ENCODE measurements at regions not wholly inside any gene's neighbourhood (a gene's known extent, or its start where the extent isn't known, plus 50 kb on each side); places are given as distances from the start of the nearest gene placed in this dataset.

DNA sequence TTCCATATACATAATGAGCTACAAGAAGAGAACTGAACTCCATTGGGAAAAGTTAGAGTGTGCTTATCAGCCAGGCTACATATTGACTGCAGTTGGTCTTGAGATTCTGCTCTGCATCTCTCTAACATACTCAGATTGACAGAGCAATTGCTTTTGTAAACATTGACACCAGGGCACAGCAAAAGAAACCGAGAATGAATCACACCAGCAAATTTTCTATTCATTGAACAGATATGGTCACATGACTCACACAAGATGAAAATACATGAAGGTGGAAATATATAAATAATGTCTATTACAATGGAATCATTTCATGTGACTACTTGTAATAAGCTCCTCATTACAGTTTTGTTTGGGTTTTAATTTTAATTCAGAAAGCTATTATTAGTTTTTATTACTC lies 691.9 kb upstream of the TMEFF2 start:
- BruUV-seq (replicated peaks), result no TSS peak
- intact Hi-C loops (cut with micrococcal nuclease; ENCODE audit: unreplicated experiment) (no loop called here), in situ Hi-C loops (cut with HindIII; ENCODE audit: extremely low pct_ligation_motif_present, low pct_unique_long_range_greater_than_20kb) (no loop called here)
- no peak overlapping the region for H3K9ac ChIP-seq (ENCODE audit: insufficient read depth, low read depth, low read length)
- H3K27ac ChIP-seq (ENCODE audit: extremely low read length, insufficient read depth, low read length), result no peak overlapping the region
- no peaks in the 10 kb centered on the region for H3K9me3 ChIP-seq (ENCODE audit: low read length)
- FAIRE-seq, result no peak
- ChIA-PET POLR2A (no interaction called here), CTCF (ENCODE audit: low intra/inter-chr PET ratio, low total read pairs) (no interaction called here)
- H3K4me1 ChIP-seq (ENCODE audit: insufficient read depth, low read length), result no peaks in the 10 kb centered on the region
- H2AFZ ChIP-seq (ENCODE audit: low read length), result no peak overlapping the region
- WGBS (ENCODE audit: low lambda C conversion rate), result 0% methylated on average over 1 of the region's 1 CpG
- no peak for ATAC-seq
- no peaks in the 10 kb centered on the region for H4K20me1 ChIP-seq (ENCODE audit: insufficient read depth, low read length)
- no peak overlapping the region for H3K4me2 ChIP-seq (ENCODE audit: low read depth, low read length)
- no peaks in the 10 kb centered on the region for H3K36me3 ChIP-seq (replicated peaks in 1 of 2; ENCODE audit: control insufficient read depth in 1 of 2, insufficient read depth in 2 of 2, low read length in 2 of 2)
- no peak for DNase-seq (ENCODE audit: low spot score)
- H3K79me2 ChIP-seq (ENCODE audit: insufficient read depth, low read length), result no peaks in the 10 kb centered on the region
- H3K27me3 ChIP-seq (ENCODE audit: control insufficient read depth in 1 of 2, insufficient read depth in 2 of 2, low read length in 2 of 2), result no peaks in the 10 kb centered on the region
- no peak overlapping the region for H3K4me3 ChIP-seq (replicated peaks in 1 of 3; ENCODE audit: insufficient read depth in 1 of 3, low read depth in 2 of 3, low read length in 3 of 3)
- TF ChIP-seq KDM1A (CRISPR knock-in tag; IDR thresholded peaks at IDR 0.05) (no peak), FOXP1 (IDR thresholded peaks at IDR 0.05) (no peak), FOXP1 (CRISPR knock-in tag; IDR thresholded peaks at IDR 0.05) (no peak), ZC3H4 (CRISPR knock-in tag; IDR thresholded peaks at IDR 0.05; ENCODE audit: borderline replicate concordance) (no peak), ZNF773 (CRISPR knock-in tag; IDR thresholded peaks at IDR 0.05; ENCODE audit: borderline replicate concordance) (no peak), ZNF138 (CRISPR knock-in tag; IDR thresholded peaks at IDR 0.05; ENCODE audit: low read depth) (no peak), PRMT3 (CRISPR knock-in tag; IDR thresholded peaks at IDR 0.05; ENCODE audit: borderline replicate concordance, low read depth) (no peak), ZNF337 (CRISPR knock-in tag; IDR thresholded peaks at IDR 0.05; ENCODE audit: borderline replicate concordance, low read depth) (no peak), KLF6 (CRISPR knock-in tag; IDR thresholded peaks at IDR 0.05) (no peak), SMYD3 (CRISPR knock-in tag; IDR thresholded peaks at IDR 0.05) (no peak), HOXA9 (CRISPR knock-in tag; IDR thresholded peaks at IDR 0.05; ENCODE audit: borderline replicate concordance) (no peak), ZNF674 (CRISPR knock-in tag; IDR thresholded peaks at IDR 0.05; ENCODE audit: low read depth) (no peak), MEIS1 (CRISPR knock-in tag; IDR thresholded peaks at IDR 0.05; ENCODE audit: borderline replicate concordance) (no peak)
- TF ChIP-seq, protein P1, sequence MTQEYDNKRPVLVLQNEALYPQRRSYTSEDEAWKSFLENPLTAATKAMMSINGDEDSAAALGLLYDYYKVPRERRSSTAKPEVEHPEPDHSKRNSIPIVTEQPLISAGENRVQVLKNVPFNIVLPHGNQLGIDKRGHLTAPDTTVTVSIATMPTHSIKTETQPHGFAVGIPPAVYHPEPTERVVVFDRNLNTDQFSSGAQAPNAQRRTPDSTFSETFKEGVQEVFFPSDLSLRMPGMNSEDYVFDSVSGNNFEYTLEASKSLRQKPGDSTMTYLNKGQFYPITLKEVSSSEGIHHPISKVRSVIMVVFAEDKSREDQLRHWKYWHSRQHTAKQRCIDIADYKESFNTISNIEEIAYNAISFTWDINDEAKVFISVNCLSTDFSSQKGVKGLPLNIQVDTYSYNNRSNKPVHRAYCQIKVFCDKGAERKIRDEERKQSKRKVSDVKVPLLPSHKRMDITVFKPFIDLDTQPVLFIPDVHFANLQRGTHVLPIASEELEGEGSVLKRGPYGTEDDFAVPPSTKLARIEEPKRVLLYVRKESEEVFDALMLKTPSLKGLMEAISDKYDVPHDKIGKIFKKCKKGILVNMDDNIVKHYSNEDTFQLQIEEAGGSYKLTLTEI (CRISPR knock-in tag; conservative IDR thresholded peaks at IDR 0.05), result no peak
- TF ChIP-seq, protein P2, sequence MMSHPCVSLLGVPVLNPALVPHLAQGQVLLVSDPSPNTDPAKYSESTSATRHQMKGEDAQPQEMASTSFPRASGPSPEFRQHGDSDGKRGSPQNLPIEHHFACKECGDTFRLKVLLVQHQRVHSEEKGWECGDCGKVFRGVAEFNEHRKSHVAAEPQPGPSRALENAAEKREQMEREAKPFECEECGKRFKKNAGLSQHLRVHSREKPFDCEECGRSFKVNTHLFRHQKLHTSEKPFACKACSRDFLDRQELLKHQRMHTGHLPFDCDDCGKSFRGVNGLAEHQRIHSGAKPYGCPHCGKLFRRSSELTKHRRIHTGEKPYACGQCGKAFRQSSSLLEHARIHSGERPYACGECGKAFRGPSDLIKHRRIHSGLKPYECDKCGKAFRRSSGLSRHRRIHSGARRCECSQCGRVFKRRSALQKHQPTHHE (CRISPR knock-in tag; IDR thresholded peaks at IDR 0.05; ENCODE audit: borderline replicate concordance), result no peak
- TF ChIP-seq, protein P3, sequence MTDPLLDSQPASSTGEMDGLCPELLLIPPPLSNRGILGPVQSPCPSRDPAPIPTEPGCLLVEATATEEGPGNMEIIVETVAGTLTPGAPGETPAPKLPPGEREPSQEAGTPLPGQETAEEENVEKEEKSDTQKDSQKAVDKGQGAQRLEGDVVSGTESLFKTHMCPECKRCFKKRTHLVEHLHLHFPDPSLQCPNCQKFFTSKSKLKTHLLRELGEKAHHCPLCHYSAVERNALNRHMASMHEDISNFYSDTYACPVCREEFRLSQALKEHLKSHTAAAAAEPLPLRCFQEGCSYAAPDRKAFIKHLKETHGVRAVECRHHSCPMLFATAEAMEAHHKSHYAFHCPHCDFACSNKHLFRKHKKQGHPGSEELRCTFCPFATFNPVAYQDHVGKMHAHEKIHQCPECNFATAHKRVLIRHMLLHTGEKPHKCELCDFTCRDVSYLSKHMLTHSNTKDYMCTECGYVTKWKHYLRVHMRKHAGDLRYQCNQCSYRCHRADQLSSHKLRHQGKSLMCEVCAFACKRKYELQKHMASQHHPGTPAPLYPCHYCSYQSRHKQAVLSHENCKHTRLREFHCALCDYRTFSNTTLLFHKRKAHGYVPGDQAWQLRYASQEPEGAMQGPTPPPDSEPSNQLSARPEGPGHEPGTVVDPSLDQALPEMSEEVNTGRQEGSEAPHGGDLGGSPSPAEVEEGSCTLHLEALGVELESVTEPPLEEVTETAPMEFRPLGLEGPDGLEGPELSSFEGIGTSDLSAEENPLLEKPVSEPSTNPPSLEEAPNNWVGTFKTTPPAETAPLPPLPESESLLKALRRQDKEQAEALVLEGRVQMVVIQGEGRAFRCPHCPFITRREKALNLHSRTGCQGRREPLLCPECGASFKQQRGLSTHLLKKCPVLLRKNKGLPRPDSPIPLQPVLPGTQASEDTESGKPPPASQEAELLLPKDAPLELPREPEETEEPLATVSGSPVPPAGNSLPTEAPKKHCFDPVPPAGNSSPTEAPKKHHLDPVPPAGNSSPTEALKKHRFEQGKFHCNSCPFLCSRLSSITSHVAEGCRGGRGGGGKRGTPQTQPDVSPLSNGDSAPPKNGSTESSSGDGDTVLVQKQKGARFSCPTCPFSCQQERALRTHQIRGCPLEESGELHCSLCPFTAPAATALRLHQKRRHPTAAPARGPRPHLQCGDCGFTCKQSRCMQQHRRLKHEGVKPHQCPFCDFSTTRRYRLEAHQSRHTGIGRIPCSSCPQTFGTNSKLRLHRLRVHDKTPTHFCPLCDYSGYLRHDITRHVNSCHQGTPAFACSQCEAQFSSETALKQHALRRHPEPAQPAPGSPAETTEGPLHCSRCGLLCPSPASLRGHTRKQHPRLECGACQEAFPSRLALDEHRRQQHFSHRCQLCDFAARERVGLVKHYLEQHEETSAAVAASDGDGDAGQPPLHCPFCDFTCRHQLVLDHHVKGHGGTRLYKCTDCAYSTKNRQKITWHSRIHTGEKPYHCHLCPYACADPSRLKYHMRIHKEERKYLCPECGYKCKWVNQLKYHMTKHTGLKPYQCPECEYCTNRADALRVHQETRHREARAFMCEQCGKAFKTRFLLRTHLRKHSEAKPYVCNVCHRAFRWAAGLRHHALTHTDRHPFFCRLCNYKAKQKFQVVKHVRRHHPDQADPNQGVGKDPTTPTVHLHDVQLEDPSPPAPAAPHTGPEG (CRISPR knock-in tag; IDR thresholded peaks at IDR 0.05), result no peak
- TF ChIP-seq, protein P4, sequence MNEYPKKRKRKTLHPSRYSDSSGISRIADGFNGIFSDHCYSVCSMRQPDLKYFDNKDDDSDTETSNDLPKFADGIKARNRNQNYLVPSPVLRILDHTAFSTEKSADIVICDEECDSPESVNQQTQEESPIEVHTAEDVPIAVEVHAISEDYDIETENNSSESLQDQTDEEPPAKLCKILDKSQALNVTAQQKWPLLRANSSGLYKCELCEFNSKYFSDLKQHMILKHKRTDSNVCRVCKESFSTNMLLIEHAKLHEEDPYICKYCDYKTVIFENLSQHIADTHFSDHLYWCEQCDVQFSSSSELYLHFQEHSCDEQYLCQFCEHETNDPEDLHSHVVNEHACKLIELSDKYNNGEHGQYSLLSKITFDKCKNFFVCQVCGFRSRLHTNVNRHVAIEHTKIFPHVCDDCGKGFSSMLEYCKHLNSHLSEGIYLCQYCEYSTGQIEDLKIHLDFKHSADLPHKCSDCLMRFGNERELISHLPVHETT (CRISPR knock-in tag; conservative IDR thresholded peaks at IDR 0.05), result no peak
